ENCODE measurements at regions not wholly inside any gene's neighbourhood (a gene's known extent, or its start where the extent isn't known, plus 50 kb on each side); places are given as distances from the start of the nearest gene placed in this dataset.
A peak's percentile ranks its signal among the peaks of the same experiment; 100 is the strongest.

DNA sequence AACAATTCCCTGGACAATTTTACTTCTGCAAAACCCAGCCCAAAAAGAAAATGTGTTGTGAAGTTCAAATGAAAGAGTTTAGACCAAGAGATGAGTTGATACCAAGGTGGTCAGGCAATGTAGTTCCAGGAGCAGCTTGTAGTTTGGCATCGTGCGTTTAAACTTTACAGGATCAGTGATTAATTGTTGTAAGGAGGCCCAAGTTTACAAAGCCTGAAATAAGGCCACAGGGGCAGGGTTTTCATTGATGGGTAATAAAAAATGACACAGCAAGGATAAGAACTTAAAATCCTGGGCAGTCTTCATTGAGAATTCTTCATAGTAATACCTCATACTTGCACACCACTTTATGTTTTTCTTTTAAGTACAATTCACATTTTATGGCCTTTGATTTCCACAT lies 463.9 kb upstream of the HNRNPA3 start:
- TF ChIP-seq GATA2 (IDR thresholded peaks at IDR 0.05; ENCODE audit: low read depth, low read length): no peak

DNA sequence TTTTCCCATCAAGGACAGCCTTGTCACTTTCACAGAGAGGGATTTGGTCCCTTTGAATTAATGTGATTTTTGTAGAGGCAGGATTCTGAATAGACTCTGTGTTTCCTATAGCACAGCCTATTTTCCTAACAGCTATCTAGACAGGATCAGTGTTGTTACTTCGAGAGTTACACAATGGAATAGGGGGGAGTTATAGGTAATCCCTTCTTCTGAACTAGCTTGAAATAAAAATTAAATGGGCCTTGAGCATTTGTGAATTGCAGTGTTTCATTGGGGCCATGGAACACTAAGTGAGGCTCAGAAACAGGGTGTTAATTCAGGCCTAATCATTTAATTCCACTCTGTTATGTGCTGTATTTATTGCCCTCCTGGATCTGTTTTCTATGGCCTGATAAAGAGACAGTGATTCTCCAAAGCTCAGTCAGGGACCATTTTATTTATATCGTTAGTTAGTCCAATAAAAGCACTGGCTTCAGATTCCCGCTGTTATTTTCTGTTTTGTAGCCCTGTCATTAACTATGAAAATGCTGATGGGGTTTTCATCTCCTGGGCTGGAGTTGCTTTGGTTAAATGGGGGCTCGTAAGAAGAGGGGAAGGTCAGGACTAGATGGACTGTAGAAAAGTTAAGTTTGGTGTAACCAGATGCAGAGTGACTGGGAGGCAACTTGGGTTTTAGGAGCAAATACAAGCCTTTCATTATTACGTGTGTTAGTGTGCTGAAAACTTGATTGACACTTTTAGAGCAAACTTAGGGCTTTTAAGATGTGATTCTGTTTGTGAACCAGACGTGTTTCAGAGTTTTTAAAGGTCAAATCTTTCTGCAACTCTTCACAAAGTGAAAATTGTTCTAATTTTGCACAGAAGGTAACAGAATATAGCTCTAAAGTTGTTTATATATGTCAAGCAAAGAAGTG lies 461.0 kb upstream of the HNRNPA3 start:
- no peak for TF ChIP-seq GATA2 (IDR thresholded peaks at IDR 0.05; ENCODE audit: low read depth, low read length)
- TF ChIP-seq GATA3 (IDR thresholded peaks at IDR 0.05; ENCODE audit: low read depth, low read length): no peak

DNA sequence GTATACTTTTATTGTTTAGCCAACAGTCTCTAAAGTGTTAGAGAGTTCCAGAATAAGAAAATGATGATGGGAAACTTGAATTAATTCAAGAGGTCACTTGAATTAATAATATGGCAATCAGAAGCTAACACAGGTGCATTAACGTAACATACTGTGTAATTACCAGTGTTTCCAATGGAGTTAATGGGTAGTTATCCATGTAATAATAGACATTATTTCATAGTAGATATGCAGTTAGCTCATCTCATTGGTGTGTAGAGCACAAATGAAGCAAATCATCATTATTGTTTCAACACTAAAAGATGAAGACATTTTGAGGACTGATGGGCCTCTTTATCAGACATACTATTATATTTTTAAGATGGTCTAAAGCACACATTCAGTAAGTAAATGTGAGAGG lies 460.3 kb upstream of the HNRNPA3 start:
- TF ChIP-seq GATA3 (IDR thresholded peaks at IDR 0.05; ENCODE audit: low read depth, low read length): no peak
- no peak for TF ChIP-seq GATA2 (IDR thresholded peaks at IDR 0.05; ENCODE audit: low read depth, low read length)

DNA sequence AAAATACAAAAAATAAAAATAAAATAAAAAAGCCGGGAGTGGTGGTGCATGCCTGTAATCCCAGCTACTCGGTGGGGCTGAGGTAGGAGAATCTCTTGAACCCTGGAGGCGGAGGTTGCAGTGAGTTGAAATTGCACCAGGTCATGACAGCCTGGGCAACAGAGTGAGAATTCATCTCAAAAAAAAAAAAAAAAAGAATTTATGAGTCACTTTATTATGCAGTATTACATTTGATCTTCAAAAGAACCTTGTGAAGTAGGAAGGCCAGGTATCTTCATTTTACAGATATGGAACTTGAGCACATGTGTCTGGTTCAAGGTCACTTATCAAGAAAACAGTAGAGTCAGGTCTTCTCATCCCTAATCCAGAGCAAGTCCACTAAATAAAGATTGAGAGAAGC lies 459.4 kb upstream of the HNRNPA3 start:
- no peak for TF ChIP-seq GATA2 (IDR thresholded peaks at IDR 0.05; ENCODE audit: low read depth, low read length)
- no peak for TF ChIP-seq GATA3 (IDR thresholded peaks at IDR 0.05; ENCODE audit: low read depth, low read length)

DNA sequence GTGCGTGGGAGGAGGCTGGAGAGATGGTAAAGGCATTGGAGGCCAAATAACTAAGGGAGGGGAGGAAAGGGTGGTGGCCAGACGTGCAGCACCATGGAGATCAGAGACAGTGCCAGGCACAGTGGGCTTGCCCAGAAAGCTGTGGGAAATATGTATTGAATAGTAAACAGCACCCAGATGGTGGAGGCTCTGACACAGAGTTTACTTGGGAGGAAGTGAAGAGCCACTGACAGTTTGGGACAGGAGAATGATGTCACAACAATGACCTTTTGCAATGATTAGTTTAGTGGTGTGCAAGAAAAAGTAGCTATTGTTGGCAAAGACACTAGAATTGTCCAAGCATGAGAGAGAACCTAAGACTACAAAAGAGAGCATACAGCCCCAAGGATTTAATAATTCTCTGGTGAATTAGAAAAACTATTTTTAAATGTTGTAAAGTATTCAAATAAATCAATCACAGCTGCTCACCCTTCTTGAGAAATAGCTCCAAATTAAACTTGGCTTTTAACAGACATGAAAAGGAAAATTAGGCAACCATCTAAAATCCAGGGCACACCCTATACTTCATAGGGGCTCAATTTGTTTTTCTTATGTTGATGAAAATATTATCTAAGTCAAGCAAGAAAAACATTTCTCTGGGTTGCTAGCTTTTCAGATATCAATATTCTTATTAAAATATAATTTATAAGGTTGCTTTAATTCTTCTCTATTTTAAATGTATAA lies 458.7 kb upstream of the HNRNPA3 start:
- no peak for TF ChIP-seq GATA3 (IDR thresholded peaks at IDR 0.05; ENCODE audit: low read depth, low read length)
- TF ChIP-seq GATA2 (IDR thresholded peaks at IDR 0.05; ENCODE audit: low read depth, low read length): no peak

DNA sequence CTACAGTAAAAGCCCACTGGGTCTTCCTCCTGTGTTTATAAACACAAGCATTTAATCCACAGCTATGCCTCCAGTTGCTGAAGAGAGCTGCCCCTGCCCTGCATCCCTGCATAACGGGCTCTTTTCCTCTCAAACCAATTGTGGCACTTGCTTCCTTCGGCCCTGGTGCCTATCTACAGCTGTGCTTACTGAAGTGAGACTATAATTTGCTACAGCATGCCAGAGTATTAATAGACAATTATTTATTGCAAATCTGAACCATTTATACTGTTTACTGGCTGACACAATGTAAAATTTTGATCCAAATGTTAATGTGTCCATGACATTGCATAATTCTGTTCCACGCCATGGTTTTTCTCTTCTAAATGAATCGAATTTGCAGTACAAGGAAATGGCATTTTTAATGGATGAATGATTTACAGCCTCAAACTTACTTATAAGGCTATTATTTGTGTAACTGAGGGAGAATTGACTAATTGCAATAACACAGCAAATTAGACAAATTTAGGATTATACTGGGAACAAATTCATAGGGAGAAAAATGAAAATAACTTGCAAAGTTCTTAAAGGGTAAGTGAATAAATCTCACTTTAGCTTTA lies 457.0 kb upstream of the HNRNPA3 start:
- TF ChIP-seq GATA2 (IDR thresholded peaks at IDR 0.05; ENCODE audit: low read depth, low read length) (no peak), GATA3 (IDR thresholded peaks at IDR 0.05; ENCODE audit: low read depth, low read length) (no peak)

DNA sequence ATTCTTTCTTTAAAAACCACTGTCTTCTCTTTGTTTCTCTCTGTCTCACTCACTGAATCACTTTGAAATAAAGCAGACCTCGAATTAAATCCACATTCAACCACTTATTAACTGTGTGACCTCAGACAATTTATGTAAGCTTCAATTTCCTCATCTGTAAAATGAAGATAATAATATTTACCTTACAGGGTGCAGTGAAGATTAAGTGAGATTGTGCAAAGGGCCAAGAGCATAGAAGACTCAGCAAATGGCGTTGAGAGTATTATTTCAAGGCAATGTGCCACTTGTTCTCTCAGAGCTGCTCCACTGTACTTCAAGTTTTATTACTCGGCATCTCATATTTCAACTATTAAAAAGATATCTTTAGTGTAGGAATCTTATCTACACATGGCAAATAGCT lies 454.2 kb upstream of the HNRNPA3 start:
- no peak for TF ChIP-seq GATA3 (IDR thresholded peaks at IDR 0.05; ENCODE audit: low read depth, low read length)
- TF ChIP-seq GATA2 (IDR thresholded peaks at IDR 0.05; ENCODE audit: low read depth, low read length): no peak

DNA sequence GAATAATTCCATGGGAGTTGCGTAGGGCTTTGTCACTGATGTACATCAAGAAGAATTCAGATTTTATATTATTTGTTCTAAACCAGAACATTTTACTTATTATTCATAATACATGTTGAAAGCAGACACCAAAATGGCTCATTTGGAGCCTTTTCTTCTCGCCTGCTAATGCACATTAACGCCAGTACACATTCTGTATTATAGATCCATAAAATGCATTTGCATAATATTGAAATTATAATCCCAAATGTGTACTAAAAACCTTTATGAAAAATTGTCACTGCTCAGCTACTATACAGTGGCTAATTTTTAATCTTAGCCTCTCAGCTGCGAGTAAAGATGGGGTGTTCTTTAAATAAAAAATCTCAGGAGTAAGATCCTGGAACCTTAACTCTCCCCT lies 452.2 kb upstream of the HNRNPA3 start:
- TF ChIP-seq GATA3 (IDR thresholded peaks at IDR 0.05; ENCODE audit: low read depth, low read length) (no peak), GATA2 (IDR thresholded peaks at IDR 0.05; ENCODE audit: low read depth, low read length) (no peak)

DNA sequence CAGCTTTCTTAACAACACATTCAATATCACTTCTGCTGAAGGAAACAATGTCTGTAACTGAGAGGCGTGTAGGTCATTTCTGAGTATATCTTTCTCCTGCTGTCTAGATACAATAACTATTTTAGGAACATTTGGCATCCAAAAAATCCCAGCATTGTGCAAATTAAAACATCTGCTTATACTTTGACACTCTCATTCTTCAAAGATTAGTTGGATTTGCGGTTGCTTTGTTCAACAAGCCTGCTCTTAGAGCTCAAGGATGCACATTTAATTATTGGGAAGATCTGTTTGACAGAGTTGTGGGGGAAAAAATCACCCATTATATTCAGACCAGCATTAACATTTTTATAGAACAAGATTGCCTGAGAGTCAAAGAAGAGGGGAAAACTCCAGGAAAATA lies 449.5 kb upstream of the HNRNPA3 start:
- TF ChIP-seq GATA3 (IDR thresholded peaks at IDR 0.05; ENCODE audit: low read depth, low read length): no peak
- TF ChIP-seq GATA2 (IDR thresholded peaks at IDR 0.05; ENCODE audit: low read depth, low read length): no peak

DNA sequence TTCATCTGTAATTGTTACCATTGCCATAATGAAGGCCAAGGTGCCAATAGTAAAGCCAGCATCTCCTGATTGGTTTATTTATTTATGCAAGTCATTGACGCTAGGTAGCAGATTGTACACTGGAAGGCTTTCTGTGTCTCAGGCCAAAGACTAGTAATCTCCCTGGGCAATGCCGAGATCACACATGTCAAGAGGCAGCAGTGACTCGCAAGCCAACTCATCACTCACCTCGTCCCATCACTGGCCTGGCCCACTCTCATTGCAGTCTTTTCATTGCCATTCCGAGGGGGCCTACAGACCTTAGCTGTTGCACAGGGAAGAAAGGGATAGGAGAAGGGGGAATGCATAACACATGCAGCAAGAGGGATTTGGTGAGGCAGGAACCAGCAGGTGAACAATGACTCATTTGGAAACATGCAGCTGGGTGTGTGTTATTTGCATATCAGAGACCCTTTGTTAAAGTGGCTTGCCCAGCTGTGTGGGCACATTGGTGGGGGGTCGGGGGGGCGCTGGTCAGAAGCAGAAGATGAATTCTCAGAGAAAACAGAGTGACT lies 448.7 kb upstream of the HNRNPA3 start:
- TF ChIP-seq GATA3 (IDR thresholded peaks at IDR 0.05; ENCODE audit: low read depth, low read length) (no peak), GATA2 (IDR thresholded peaks at IDR 0.05; ENCODE audit: low read depth, low read length) (no peak)

DNA sequence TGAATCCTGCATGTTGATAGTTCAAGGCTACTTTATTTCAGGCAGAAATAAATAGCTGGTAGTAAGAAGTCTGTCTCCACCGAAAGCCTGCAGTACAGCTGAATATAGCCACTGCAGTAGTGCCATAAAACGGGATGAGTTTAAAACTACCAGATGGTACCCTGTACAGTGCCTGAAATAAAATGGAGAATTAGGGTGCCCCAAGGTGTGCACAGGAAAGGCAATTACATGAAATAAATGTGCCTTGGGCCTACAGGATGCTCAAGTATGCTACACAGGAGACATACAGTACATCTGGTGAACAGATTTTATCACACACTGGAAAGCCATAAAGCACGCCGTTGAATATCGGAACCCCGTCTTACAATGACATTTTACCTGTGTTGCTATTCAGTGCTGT lies 447.7 kb upstream of the HNRNPA3 start:
- TF ChIP-seq GATA2 (IDR thresholded peaks at IDR 0.05; ENCODE audit: low read depth, low read length): 0 out of 2 replicates have a peak, but pooled peaks have one; percentile 11
- no peak for TF ChIP-seq GATA3 (IDR thresholded peaks at IDR 0.05; ENCODE audit: low read depth, low read length)

DNA sequence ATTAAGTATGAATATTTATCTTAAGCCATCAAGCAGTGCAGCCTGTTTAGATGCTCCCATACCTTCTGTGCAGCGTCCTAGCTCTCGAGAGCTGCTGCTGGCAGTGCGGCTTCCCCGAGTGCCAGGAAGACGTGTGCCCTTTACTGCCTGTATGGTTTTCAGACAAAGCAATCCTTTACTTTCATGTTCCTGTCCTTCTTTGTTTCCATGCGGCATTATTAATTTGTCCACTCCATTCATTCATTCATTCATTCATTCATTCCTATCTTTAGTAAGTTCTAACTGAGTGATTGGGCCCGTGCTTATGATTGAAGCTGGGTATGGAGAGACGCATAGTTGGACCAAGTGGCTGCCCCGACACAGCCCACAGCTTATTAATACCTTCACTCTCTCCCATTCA lies 446.6 kb upstream of the HNRNPA3 start:
- TF ChIP-seq GATA2 (IDR thresholded peaks at IDR 0.05; ENCODE audit: low read depth, low read length): no peak
- TF ChIP-seq GATA3 (IDR thresholded peaks at IDR 0.05; ENCODE audit: low read depth, low read length): no peak

DNA sequence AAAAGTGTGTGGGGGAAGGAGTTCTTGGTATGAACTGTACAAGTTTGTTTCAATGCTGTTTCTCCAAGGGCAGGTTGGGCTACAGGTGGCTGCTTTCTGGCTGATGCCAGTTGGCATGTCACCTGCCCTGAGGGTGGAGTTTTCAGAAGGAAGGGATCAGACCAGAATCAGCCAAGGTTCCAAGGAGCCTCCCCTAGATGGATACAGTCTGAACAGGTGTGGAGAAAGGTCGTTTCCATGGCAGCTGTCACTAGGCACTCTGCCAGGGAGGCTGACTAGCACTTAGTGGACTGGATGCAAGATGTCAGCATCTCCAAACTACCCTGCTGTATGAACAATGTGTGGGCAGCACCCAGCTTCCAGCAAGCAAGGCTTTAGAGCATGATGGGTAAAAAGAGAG lies 444.4 kb upstream of the HNRNPA3 start:
- TF ChIP-seq GATA2 (IDR thresholded peaks at IDR 0.05; ENCODE audit: low read depth, low read length) (no peak), GATA3 (IDR thresholded peaks at IDR 0.05; ENCODE audit: low read depth, low read length) (no peak)

DNA sequence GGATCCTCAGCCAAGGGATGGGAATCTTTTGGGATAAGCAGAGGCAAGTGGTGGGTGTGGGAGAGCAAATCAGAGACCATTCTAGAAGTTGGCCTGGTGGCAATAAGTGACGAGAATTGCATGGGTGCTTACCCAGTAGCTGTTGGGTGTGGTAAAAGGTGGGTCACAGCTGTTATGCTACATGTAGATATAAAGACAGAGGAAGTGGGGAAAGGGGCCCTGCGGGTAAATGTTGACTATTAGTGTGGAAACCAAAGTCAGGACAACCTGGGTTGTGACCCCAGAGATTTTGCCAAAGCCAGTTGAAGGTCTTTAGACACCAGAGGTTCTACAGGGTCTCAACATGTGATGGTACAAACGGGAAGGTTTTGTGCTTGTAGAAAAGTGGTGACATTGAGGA lies 443.6 kb upstream of the HNRNPA3 start:
- TF ChIP-seq GATA2 (IDR thresholded peaks at IDR 0.05; ENCODE audit: low read depth, low read length) (no peak), GATA3 (IDR thresholded peaks at IDR 0.05; ENCODE audit: low read depth, low read length) (no peak)

Data from SH-SY5Y (cell line).